Endothelial cell of umbilical vein (primary cell): ENCODE measurements at regions not wholly inside any gene's neighbourhood (a gene's known extent, or its start where the extent isn't known, plus 50 kb on each side); places are given as distances from the start of the nearest gene placed in this dataset.

Source experiments
- BruUV-seq: library from RNA; stranded (reverse); fragments of 400-500 nt; replicated peaks from 2 replicates; lab custom pipeline; 2021; lab: Mats Ljungman, UMichigan
- CTCF ChIA-PET: fragments of 300-600, 350-600 bp; sonication (Branson Sonifier 250); formaldehyde crosslinking; loops from one replicate; lab custom pipeline; 2021; ENCODE audit warnings: antibody characterized with exemption, inconsistent platforms; lab: Charles Lee
- POLR2A ChIA-PET: fragments of 300-600, 350-600 bp; sonication (Branson Sonifier 250); formaldehyde crosslinking; loops from one replicate; lab custom pipeline; 2021; ENCODE audit warnings: antibody characterized with exemption, inconsistent platforms; lab: Charles Lee
- DNase-seq: peaks from one replicate; pipeline ENCODE4 v3.0.0-alpha.2; 2011; ENCODE audit warnings: low read depth, low spot score
- FAIRE-seq: peaks from 2 replicates; lab custom pipeline; 2011; peaks lifted over from hg19 to GRCh38; lab: Jason Lieb, UNC
- H2AFZ ChIP-seq: 2 replicates; pipeline ENCODE4 v1.6.0; 2012; ENCODE audit warnings: low read depth, low read length, control low read depth, inconsistent platforms
- H3K27ac ChIP-seq: 2 replicates; pipeline ENCODE4 v1.5.1; 2011; ENCODE audit warnings: low read depth, mild to moderate bottlenecking, control low read depth, low read length, moderate library complexity; ENCODE audit not compliant: insufficient read depth
- H3K27me3 ChIP-seq, 2 experiments: 2 replicates each; pipeline versions ENCODE4 v1.6.0 to v1.6.1; 2011; ENCODE audit warnings: low read length in 2 of 2, mixed read lengths in 1 of 2; ENCODE audit not compliant: control insufficient read depth in 2 of 2, insufficient read depth in 2 of 2
- H3K36me3 ChIP-seq, 2 experiments: 2 replicates in 1 of 2; 3 replicates in 1 of 2; pipeline ENCODE4 v1.5.1; 2011; ENCODE audit warnings: low read length in 2 of 2, mild to moderate bottlenecking in 1 of 2, moderate library complexity in 1 of 2; ENCODE audit not compliant: control insufficient read depth in 2 of 2, insufficient read depth in 2 of 2; ENCODE audit errors: extremely low read depth in 1 of 2
- H3K4me1 ChIP-seq: 3 replicates; pipeline ENCODE4 v1.5.1; 2011; ENCODE audit warnings: mild to moderate bottlenecking, low read length; ENCODE audit not compliant: control insufficient read depth, insufficient read depth; ENCODE audit errors: extremely low read depth
- H3K4me2 ChIP-seq: 2 replicates; pipeline ENCODE4 v1.6.1; 2011; ENCODE audit warnings: low read length, control low read depth, mixed read lengths; ENCODE audit not compliant: insufficient read depth
- H3K4me3 ChIP-seq, 3 experiments: fragments of 200-600 bp in 1 of 3; sonication (generic), shearing (Covaris generic) in 1 of 3; replicated peaks in 1 of 3; 2 replicates each; pipeline ENCODE4 v1.5.1; 2011 to 2016; ENCODE audit warnings: control low read depth in 3 of 3, low read length in 3 of 3, mild to moderate bottlenecking in 2 of 3, inconsistent platforms in 1 of 3, low read depth in 1 of 3, moderate library complexity in 1 of 3; ENCODE audit not compliant: insufficient read depth in 1 of 3
- H3K79me2 ChIP-seq: 2 replicates; pipeline ENCODE4 v1.6.0; 2012; ENCODE audit warnings: low read length, inconsistent platforms; ENCODE audit not compliant: control insufficient read depth, insufficient read depth
- H3K9ac ChIP-seq: replicated peaks from 2 replicates; pipeline ENCODE3; 2011; ENCODE audit warnings: low read length, control low read depth; ENCODE audit not compliant: insufficient read depth; ENCODE audit errors: extremely low read depth
- H3K9me1 ChIP-seq: replicated peaks from 3 replicates; pipeline ENCODE4 v1.6.0; 2011; ENCODE audit warnings: mild to moderate bottlenecking, low read length; ENCODE audit not compliant: control insufficient read depth, insufficient read depth; ENCODE audit errors: extremely low read depth
- H3K9me3 ChIP-seq: replicated peaks from 2 replicates; pipeline ENCODE4 v1.5.1; 2012; ENCODE audit warnings: low read length, inconsistent platforms; ENCODE audit not compliant: control insufficient read depth, insufficient read depth
- H4K20me1 ChIP-seq: replicated peaks from 2 replicates; pipeline ENCODE3; 2011; ENCODE audit warnings: mild to moderate bottlenecking, low read length; ENCODE audit not compliant: control insufficient read depth, insufficient read depth; ENCODE audit errors: extremely low read depth
- FOS ChIP-seq: IDR thresholded peaks from 2 replicates; pipeline ENCODE4 v1.6.1; 2011; ENCODE audit warnings: mild to moderate bottlenecking, low read length, moderate library complexity, borderline replicate concordance; ENCODE audit not compliant: insufficient read depth
- GATA2 ChIP-seq: IDR thresholded peaks from 2 replicates; pipeline ENCODE4 v1.7.0; 2011; ENCODE audit warnings: low read depth, mild to moderate bottlenecking, moderate library complexity, mixed read lengths, low read length; ENCODE audit not compliant: insufficient read length, insufficient read depth
- JUN ChIP-seq: IDR thresholded peaks from 2 replicates; pipeline ENCODE4 v1.6.1; 2011; ENCODE audit warnings: borderline replicate concordance, low read depth; ENCODE audit not compliant: insufficient read length, insufficient read depth
- MYC ChIP-seq: IDR thresholded peaks from one replicate; pipeline ENCODE4 v1.6.1; 2011; ENCODE audit warnings: mild to moderate bottlenecking, low read depth, low read length
- POLR2A ChIP-seq: IDR thresholded peaks from 2 replicates; pipeline ENCODE4 v1.6.1; 2012; ENCODE audit warnings: low read depth, mild to moderate bottlenecking, control low read depth, low read length
- POLR2AphosphoS5 ChIP-seq: IDR thresholded peaks from 2 replicates; pipeline ENCODE4 v1.6.1; 2012; ENCODE audit warnings: low read depth, mild to moderate bottlenecking, control low read depth, low read length, moderate library complexity; ENCODE audit not compliant: insufficient read depth
- dilution Hi-C: fragments of 300-500 bp; cut with MboI; formaldehyde crosslinking; loops from one replicate; pipeline ENCODE4 v1.15.0; 2019; ENCODE audit warnings: low sequenced_read_pairs; ENCODE audit not compliant: extremely low pct_ligation_motif_present
- intact Hi-C: fragments of 100-400 bp; cut with micrococcal nuclease; formaldehyde crosslinking; loops from one replicate; pipeline ENCODE4 v1.10.0; 2022
- TF ChIP-seq, protein P1 (sequence below): IDR thresholded peaks from 2 replicates; pipeline ENCODE4 v1.6.1; 2011; ENCODE audit not compliant: insufficient read depth, insufficient read length
- TF ChIP-seq, protein P2 (sequence below), 2 donors: IDR thresholded peaks; 1 replicate in 1 of 2; 2 replicates in 1 of 2; pipeline ENCODE4 v1.5.1; 2011; ENCODE audit warnings: low read length in 2 of 2, mild to moderate bottlenecking in 2 of 2, moderate library complexity in 2 of 2, control low read depth in 1 of 2, inconsistent platforms in 1 of 2, low read depth in 1 of 2; ENCODE audit not compliant: insufficient read depth in 1 of 2; ENCODE audit errors: extremely low read depth in 1 of 2

DNA sequence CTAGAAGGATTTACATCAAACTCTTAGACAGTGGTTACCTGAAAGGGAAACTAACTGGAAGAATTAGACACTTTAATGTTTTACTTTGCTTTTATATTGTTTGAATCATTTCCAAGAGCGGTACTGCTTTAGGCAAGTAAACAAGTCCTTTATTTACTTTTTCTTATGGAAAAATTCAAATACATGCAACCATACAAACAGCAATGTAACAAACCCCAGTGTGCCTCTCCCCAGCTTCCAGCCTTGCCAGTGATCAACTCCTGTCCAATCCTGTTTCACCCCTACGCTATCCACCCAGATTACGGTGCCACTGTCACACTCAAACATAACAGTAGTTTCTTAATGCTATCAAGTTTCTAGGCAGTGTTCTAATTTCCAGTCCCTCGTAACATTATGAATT lies 85.9 kb downstream of the C16orf95 start:
- Histone ChIP-seq H4K20me1 (no peaks in the 10 kb centered on the region), H3K9me3 (no peaks in the 10 kb centered on the region), H3K27me3 (peaks cover 4 to 6% of the 10 kb centered on the region in 2 experiments), H3K9ac (no peak overlapping the region), H2AFZ (no peak overlapping the region), H3K79me2 (no peaks in the 10 kb centered on the region), H3K4me1 (no peaks in the 10 kb centered on the region), H3K4me2 (no peak overlapping the region), H3K4me3 (no peak overlapping the region), H3K9me1 (no peaks in the 10 kb centered on the region), H3K27ac (no peak overlapping the region), H3K36me3 (no peaks in the 10 kb centered on the region)
- FAIRE-seq (no peak), DNase-seq (no peak)
- intact Hi-C loops (no loop called here), dilution Hi-C loops (no loop called here)
- TF ChIP-seq JUN: no peak
- no peak for TF ChIP-seq FOS
- no peak for TF ChIP-seq POLR2A
- no peak for TF ChIP-seq MYC
- no peak for TF ChIP-seq GATA2
- TF ChIP-seq, protein P1, sequence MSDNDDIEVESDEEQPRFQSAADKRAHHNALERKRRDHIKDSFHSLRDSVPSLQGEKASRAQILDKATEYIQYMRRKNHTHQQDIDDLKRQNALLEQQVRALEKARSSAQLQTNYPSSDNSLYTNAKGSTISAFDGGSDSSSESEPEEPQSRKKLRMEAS: no peak
- TF ChIP-seq POLR2AphosphoS5: no peak
- TF ChIP-seq, protein P2, sequence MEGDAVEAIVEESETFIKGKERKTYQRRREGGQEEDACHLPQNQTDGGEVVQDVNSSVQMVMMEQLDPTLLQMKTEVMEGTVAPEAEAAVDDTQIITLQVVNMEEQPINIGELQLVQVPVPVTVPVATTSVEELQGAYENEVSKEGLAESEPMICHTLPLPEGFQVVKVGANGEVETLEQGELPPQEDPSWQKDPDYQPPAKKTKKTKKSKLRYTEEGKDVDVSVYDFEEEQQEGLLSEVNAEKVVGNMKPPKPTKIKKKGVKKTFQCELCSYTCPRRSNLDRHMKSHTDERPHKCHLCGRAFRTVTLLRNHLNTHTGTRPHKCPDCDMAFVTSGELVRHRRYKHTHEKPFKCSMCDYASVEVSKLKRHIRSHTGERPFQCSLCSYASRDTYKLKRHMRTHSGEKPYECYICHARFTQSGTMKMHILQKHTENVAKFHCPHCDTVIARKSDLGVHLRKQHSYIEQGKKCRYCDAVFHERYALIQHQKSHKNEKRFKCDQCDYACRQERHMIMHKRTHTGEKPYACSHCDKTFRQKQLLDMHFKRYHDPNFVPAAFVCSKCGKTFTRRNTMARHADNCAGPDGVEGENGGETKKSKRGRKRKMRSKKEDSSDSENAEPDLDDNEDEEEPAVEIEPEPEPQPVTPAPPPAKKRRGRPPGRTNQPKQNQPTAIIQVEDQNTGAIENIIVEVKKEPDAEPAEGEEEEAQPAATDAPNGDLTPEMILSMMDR (IDR thresholded peaks at IDR 0.05; ENCODE audit: extremely low read depth in 1 of 2, insufficient read depth in 1 of 2, low read depth in 1 of 2, low read length in 2 of 2): no peak
- no TSS peak for BruUV-seq
- CTCF ChIA-PET: no interaction called here
- POLR2A ChIA-PET: no interaction called here
